ENCODE measurements at regions not wholly inside any gene's neighbourhood (a gene's known extent, or its start where the extent isn't known, plus 50 kb on each side); places are given as distances from the start of the nearest gene placed in this dataset.

- POLR2A ChIA-PET, result no interaction called here
- Mint-ChIP-seq H3K27ac (no peak overlapping the region), H3K4me1 (no peaks in the 10 kb centered on the region), H3K27me3 (peaks cover 38% of the 10 kb centered on the region), H3K9me3 (ENCODE audit: insufficient read depth) (no peaks in the 10 kb centered on the region), H3K4me3 (no peak overlapping the region)
- Histone ChIP-seq H3K4me3 (ENCODE audit: control extremely low read depth in 1 of 5, extremely low read depth in 1 of 5, insufficient read depth in 1 of 5, low read depth in 2 of 5, low read length in 4 of 5) (no peak overlapping the region), H2AFZ (ENCODE audit: insufficient read depth, low read depth, low read length, poor library complexity, severe bottlenecking) (no peak overlapping the region), H3K4me1 (ENCODE audit: control insufficient read depth in 2 of 2, insufficient read depth in 2 of 2, low read length in 2 of 2) (no peaks in the 10 kb centered on the region), H3K4me2 (replicated peaks; ENCODE audit: low read depth, low read length, poor library complexity, severe bottlenecking) (no peak overlapping the region), H3K9ac (ENCODE audit: low read length) (no peak overlapping the region), H3K27ac (ENCODE audit: low read length in 2 of 2) (no peak overlapping the region), H3K27me3 (replicated peaks in 1 of 4; ENCODE audit: control extremely low read depth in 1 of 4, control insufficient read depth in 3 of 4, insufficient read depth in 4 of 4, low read length in 3 of 4) (peaks cover 0 to 17% (median 5%) of the 10 kb centered on the region in 4 experiments), H3K79me2 (ENCODE audit: control insufficient read depth, insufficient read depth, low read length) (no peaks in the 10 kb centered on the region), H4K20me1 (ENCODE audit: control insufficient read depth, insufficient read depth, low read length, poor library complexity, severe bottlenecking) (no peaks in the 10 kb centered on the region), H3K36me3 (replicated peaks in 1 of 2; ENCODE audit: control extremely low read depth in 1 of 2, control insufficient read depth in 1 of 2, extremely low read depth in 1 of 2, insufficient read depth in 2 of 2, low read length in 1 of 2) (no peaks in the 10 kb centered on the region), H3K9me3 (ENCODE audit: control extremely low read depth in 1 of 3, control insufficient read depth in 2 of 3, insufficient read depth in 1 of 3, low read length in 2 of 3) (no peaks in the 10 kb centered on the region)
- no peak for ATAC-seq (ENCODE audit: low read depth)
- intact Hi-C loops (cut with micrococcal nuclease), result no loop called here
- WGBS (ENCODE audit: insufficient coverage), result 96% methylated on average over 4 of the region's 7 CpGs
- no peak for DNase-seq
- TF ChIP-seq CTCF (IDR thresholded peaks at IDR 0.05), result no peak
- CTCF ChIA-PET, result interaction anchor here (0.8 to 1.5 kb wide), 2 partner anchors 8 to 13 kb away, joined by 3 read pairs; no protein-coding TSS in a partner anchor
Measured at GRCh38 chr1:36594023-36594422, 111.3 kb upstream of the CSF3R start.

GRCh38 chr1:36591278-36591677 lies 108.6 kb upstream of the CSF3R start:
- no peaks in the 10 kb centered on the region for H3K79me2 ChIP-seq (ENCODE audit: control insufficient read depth, insufficient read depth, low read length)
- H3K9me3 Mint-ChIP-seq (ENCODE audit: insufficient read depth), result no peaks in the 10 kb centered on the region
- H3K27me3 ChIP-seq (replicated peaks in 1 of 4; ENCODE audit: control extremely low read depth in 1 of 4, control insufficient read depth in 3 of 4, insufficient read depth in 4 of 4, low read length in 3 of 4), result peaks cover 0 to 24% (median 7%) of the 10 kb centered on the region in 4 experiments
- H3K4me3 ChIP-seq (ENCODE audit: control extremely low read depth in 1 of 5, extremely low read depth in 1 of 5, insufficient read depth in 1 of 5, low read depth in 2 of 5, low read length in 4 of 5), result no peak overlapping the region
- no peak overlapping the region for H3K27ac Mint-ChIP-seq
- CTCF ChIA-PET, result no interaction called here
- H2AFZ ChIP-seq (ENCODE audit: insufficient read depth, low read depth, low read length, poor library complexity, severe bottlenecking), result no peak overlapping the region
- 67% methylated on average over 5 of the region's 7 CpGs for whole genome bisulfite sequencing (ENCODE audit: insufficient coverage)
- H3K27ac ChIP-seq (ENCODE audit: low read length in 2 of 2), result no peak overlapping the region
- no peak overlapping the region for H3K4me2 ChIP-seq (replicated peaks; ENCODE audit: low read depth, low read length, poor library complexity, severe bottlenecking)
- H3K9me3 ChIP-seq (ENCODE audit: control extremely low read depth in 1 of 3, control insufficient read depth in 2 of 3, insufficient read depth in 1 of 3, low read length in 2 of 3), result no peaks in the 10 kb centered on the region
- H3K9ac ChIP-seq (ENCODE audit: low read length), result no peak overlapping the region
- H3K27me3 Mint-ChIP-seq, result peaks cover 46% of the 10 kb centered on the region
- TF ChIP-seq EZH2 (IDR thresholded peaks at IDR 0.05; ENCODE audit: borderline replicate concordance, insufficient read depth, low read depth, low read length, poor library complexity, severe bottlenecking) (no peak), CTCF (IDR thresholded peaks at IDR 0.05) (no peak)
- no peak for DNase-seq
- intact Hi-C loops (cut with micrococcal nuclease), result no loop called here
- no peaks in the 10 kb centered on the region for H3K36me3 ChIP-seq (replicated peaks in 1 of 2; ENCODE audit: control extremely low read depth in 1 of 2, control insufficient read depth in 1 of 2, extremely low read depth in 1 of 2, insufficient read depth in 2 of 2, low read length in 1 of 2)
- POLR2A ChIA-PET, result no interaction called here
- no peak for ATAC-seq (ENCODE audit: low read depth)
- H3K4me1 Mint-ChIP-seq, result no peaks in the 10 kb centered on the region
- no peaks in the 10 kb centered on the region for H3K4me1 ChIP-seq (ENCODE audit: control insufficient read depth in 2 of 2, insufficient read depth in 2 of 2, low read length in 2 of 2)
- H3K4me3 Mint-ChIP-seq, result no peak overlapping the region
- no peaks in the 10 kb centered on the region for H4K20me1 ChIP-seq (ENCODE audit: control insufficient read depth, insufficient read depth, low read length, poor library complexity, severe bottlenecking)

Data from B cell (primary cell).